RWPE1 (cell line): ENCODE measurements at regions not wholly inside any gene's neighbourhood (a gene's known extent, or its start where the extent isn't known, plus 50 kb on each side); places are given as distances from the start of the nearest gene placed in this dataset.

Source experiments
- CTCF ChIA-PET: fragments of 350-600 bp; sonication (Branson Sonifier 250); formaldehyde crosslinking; extraction: SDS; loops from one replicate; lab custom pipeline; 2021; lab: Yijun Ruan, JAX
- POLR2A ChIA-PET: fragments of 400-600 bp; formaldehyde crosslinking; extraction: SDS; loops from one replicate; lab custom pipeline; 2020; ENCODE audit warnings: antibody characterized with exemption; ENCODE audit not compliant: low non-redundant PET; lab: Yijun Ruan, JAX
- DNase-seq: peaks from one replicate; pipeline ENCODE4 v3.0.0; 2012; ENCODE audit warnings: low spot score
- H3K27ac ChIP-seq: fragments of 450-650 bp; 2 replicates; pipeline ENCODE4 v1.5.1; 2017
- CTCF ChIP-seq: fragments of 450-650 bp; conservative IDR thresholded peaks from 2 replicates; pipeline ENCODE4 v1.5.1; 2017; ENCODE audit warnings: low read depth, mild to moderate bottlenecking

DNA sequence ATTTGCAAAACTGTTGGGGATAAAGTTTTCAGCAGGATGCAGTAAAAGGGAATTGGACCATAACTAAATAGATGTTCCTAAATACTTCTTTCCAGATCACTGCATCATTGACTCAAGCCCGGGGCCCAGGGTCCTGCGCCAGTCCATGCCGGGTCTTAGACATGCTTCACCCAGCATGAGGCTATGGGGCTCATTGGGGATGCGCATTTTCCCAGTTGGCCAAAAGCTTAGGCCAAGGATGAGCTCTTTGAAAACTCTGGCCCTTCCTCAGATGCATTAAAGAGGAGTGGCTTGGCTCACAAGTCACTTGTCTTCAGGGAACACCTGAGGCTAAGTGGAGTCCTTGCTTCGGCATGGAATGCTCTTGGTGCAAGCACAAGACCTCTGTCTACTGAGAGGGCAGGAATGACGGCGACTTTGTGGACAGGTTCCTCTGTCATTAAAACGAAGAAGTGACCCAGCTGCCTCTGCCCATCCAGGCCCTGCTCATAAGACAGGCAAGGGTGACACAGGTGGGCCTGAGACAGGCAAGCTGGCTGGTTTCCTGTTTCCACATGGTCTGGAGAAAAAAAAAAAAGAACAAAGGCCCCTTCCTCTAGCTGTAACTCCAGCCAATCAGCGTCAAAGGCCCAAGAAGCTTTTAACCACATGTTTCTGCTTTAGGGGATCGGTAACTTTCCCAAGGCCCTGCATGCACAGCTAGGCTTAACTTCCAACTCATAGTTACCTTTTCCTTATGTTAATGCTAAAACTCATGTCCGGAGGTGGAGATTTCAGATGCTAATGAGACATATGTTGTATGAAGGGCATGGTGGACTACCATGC is 81.4 kb upstream of the CDH4 start:
- no peak for TF ChIP-seq CTCF
- ChIA-PET CTCF (interaction anchor here (0.5 kb wide), 1 partner anchor 704 kb away, joined by 3 read pairs; no protein-coding TSS in a partner anchor), POLR2A (no interaction called here)
- H3K27ac ChIP-seq, result no peak overlapping the region
- DNase-seq, result no peak

DNA sequence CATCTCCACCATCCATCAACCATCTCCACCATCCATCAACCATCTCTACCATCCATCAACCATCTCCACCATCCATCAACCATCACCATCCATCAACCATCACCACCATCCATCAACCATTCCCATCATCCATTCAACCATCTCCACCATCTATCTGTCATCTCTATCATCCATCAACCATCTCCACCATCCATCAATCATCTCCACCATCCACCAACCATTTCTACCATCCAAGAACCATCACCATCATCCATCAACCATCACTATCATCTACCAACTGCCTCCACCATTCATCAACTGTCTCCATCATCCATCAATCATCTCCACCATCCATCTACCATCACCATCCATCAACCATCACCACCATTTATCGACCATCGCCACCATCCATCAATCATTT is 78.8 kb upstream of the CDH4 start:
- CTCF ChIA-PET, result no interaction called here
- no peak for DNase-seq

GRCh38 chr20:61173961-61174725 is 77.9 kb upstream of the CDH4 start:
- no peak for DNase-seq
- H3K27ac ChIP-seq, result no peak overlapping the region
- POLR2A ChIA-PET, result no interaction called here
- CTCF ChIA-PET, result interaction anchor here (0.6 kb wide), 1 partner anchor 1299 kb away, joined by 3 read pairs; no protein-coding TSS in a partner anchor
- TF ChIP-seq CTCF, result no peak

More for the DNA sequence above, 78.8 kb upstream of the CDH4 start:
- no peak overlapping the region for H3K27ac ChIP-seq
- no peak for TF ChIP-seq CTCF
- POLR2A ChIA-PET, result no interaction called here

DNA sequence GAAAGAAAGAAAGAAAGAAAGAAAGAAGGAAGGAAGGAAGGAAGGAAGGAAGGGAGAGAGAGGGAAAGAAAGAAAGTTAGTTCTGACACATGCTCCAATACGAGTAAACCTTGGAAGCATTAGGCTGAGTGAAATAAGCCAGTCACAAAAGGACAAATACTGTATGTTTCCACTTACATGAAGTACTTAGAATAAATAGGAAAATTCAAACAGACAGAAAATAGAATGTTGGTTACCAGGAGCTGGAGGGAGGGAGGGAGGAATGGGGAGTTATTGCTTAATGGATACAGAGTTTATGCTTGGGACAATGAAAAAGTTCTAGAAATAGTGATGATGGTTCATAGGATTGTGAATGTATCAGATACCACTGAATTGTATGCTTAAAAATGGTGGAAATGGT is 75.2 kb upstream of the CDH4 start:
- ChIA-PET POLR2A (no interaction called here), CTCF (no interaction called here)
- no peak for TF ChIP-seq CTCF
- no peak overlapping the region for H3K27ac ChIP-seq
- no peak for DNase-seq

GRCh38 chr20:61178551-61179071 is 73.5 kb upstream of the CDH4 start:
- CTCF ChIA-PET, result interaction anchor here (0.5 to 0.6 kb wide), 2 partner anchors 53 to 962 kb away, joined by 3 to 4 read pairs; no protein-coding TSS in a partner anchor

More at GRCh38 chr20:61178551-61179071, 73.5 kb upstream of the CDH4 start:
- no peak for DNase-seq
- POLR2A ChIA-PET, result no interaction called here
- no peak overlapping the region for H3K27ac ChIP-seq
- no peak for TF ChIP-seq CTCF
